Head of caudate nucleus (tissue), 42 donors: ENCODE measurements at regions not wholly inside any gene's neighbourhood (a gene's known extent, or its start where the extent isn't known, plus 50 kb on each side); places are given as distances from the start of the nearest gene placed in this dataset.

ENCODE experiments used
- DNase-seq, 42 donors: peaks; one replicate each; pipeline versions ENCODE4 v3.0.0 to v3.0.0-alpha.2; 2020 to 2021; ENCODE audit warnings: mixed read lengths in 7 of 42
- intact Hi-C: fragments of 100-400 bp; cut with DNase I; formaldehyde crosslinking; loops from one replicate; pipeline ENCODE4 v1.15.0; 2022

DNA sequence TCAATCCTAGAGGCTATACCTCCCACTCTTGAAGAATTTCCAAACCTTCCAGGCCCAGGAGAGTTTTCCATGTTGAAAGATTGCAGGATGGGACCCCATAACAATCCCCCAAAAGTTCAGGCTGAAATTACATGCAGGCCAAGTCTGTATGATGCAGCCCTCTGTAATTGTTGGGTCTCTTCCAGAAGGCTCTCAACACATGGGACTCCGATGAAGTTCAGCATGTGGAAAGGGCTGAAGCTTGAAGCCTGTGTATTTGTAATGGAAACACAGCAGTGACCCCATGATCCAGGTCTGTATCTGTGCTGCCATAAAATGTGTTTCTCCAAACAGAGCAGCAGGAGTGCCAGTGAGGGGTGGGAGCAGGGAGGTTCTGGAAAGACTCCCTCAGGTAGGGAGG lies 202.5 kb upstream of the LYPLAL1 start:
- intact Hi-C loops, result no loop called here
- no peak for DNase-seq

DNA sequence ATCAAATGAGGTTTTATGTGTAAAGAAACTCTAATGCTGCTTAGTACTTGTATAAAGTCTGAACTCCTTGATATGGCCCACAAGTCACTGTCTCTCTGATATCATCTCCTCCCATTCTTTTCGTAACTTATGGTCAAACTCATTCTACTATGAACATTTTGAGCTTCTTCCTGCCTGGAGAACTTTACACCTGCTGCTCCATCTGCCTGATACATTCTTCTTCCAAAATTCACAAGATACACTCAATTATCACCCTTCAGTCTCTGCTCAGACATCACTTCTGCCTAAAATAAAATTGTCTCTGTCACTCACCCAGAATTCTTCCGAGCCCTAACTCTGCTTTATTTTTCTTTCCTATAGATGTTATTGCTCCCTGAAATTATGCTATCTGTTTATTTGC lies 192.8 kb upstream of the LYPLAL1 start:
- no peak for DNase-seq
- intact Hi-C loops, result no loop called here

DNA sequence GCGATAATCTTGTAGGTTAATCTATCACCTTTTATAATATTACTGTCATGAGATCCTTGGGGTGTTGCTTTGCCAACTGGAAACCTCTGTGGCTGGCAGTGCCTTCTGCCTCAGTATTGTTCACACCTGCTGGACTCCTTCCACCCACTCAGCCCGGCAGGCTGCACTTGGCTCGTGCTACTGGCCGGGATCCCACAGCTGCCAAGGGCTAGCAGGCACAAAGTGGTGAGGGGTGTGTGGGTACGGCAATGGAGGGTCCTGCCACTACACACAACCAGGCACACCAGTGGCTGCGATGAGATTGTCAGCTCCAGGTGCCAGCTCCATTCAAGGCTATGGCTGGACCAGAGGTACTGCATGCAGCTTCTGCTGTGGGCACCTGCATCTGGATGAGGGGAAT lies 191.2 kb upstream of the LYPLAL1 start:
- DNase-seq, result no peak
- intact Hi-C loops, result no loop called here

DNA sequence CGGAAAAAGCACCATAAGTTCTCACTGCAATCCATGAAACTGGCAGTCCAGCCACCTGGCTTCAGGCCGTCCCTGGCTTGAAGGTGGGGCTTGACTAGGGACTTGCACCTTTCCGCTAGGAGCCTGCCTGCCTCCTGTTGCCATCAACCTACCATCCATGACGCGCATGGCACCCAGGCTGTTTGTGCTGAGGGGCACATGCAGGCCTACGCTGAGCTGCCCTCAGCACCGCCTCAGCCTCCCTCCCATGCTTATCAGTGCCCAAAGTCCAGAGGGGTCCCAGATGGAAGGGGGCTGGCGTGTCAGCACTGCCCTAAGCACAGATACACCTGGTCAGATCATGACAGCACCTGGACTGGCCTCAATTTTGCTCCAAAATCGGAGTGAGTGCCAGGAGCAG lies 190.2 kb upstream of the LYPLAL1 start:
- intact Hi-C loops, result no loop called here
- no peak for DNase-seq

DNA sequence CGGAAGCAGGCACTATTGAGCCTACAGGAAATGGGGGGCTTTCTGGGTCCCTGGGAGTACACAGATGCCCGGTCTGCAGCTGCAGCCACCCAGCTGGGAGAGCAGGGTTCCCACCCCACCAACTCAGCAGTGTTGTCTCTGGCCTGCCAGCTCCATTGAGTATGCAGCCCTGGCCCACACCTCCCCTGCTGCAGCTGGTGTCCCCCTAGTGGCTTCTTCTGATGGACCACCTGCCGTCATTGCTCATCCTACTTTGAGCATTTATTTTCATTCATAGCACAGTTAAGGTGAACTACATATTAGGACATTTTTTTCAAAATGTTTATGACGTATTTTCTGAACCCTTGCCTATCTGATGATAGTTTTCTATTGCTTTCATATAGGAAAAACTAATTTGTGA lies 189.8 kb upstream of the LYPLAL1 start:
- intact Hi-C loops, result no loop called here
- DNase-seq, result no peak

DNA sequence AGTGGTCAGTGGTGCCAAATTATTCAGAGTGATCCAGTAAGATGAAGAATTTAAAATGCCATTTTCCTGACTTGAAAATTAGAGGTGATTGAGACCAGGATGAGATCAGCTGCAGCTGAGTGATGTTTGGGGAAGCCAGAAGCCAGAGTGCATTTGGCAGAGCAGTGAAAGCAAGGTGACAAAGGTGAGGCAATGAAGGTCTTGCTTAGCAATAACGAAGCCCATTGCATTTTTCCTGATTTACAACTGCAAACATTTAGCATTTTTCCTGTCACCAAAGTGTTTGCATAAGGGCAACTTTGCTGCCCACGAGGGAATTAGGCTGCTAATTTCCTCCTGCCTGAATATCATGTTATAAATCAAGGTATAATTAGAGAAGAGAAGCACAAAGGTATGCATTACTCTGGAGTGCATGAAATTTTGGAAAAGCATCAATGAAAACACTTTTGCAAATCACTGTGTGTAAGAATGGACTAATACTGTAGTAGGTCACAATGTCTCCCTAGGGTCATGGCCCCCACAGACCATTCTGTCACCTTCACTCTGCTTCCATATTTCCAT lies 188.2 kb upstream of the LYPLAL1 start:
- intact Hi-C loops, result no loop called here

DNA sequence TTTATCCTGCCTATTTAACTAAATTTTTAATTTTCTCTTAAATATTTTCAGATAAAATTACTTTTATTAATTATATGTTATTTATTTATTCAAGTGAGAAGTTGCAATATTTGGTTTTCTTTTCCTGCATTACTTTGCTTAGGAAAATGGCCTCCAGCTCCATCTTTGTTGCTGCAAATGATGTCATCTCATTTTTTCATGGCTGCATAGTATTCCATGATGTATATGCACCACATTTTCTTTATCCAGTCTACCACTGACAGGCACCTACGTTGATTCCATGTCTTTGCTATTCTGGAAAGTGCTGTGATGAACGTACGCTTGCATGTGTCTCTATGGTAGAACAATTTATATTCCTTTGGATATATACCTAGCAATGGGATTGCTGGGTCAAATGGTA lies 186.9 kb upstream of the LYPLAL1 start:
- intact Hi-C loops, result no loop called here
- no peak for DNase-seq

More for the DNA sequence above, 188.2 kb upstream of the LYPLAL1 start:
- no peak for DNase-seq

DNA sequence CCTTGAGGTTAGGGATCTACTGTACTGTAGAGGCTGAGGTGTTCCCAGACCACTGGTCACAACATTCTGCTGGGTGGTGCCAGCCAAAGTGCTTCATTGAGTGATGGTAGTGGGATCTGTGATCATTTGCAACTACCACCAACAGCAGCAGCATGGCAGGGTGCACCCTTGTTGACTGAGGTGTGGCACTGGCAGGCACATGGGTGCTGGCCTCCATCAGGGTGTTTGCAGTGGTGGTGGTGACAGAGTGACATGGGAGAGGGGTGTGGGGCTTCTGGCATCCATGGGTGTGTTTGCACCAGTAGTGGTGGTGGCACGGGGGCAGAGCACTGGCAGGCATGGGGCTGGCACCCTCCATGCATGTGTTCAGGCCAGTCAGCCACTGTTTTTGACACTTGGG lies 183.7 kb upstream of the LYPLAL1 start:
- DNase-seq, result no peak
- intact Hi-C loops, result no loop called here

DNA sequence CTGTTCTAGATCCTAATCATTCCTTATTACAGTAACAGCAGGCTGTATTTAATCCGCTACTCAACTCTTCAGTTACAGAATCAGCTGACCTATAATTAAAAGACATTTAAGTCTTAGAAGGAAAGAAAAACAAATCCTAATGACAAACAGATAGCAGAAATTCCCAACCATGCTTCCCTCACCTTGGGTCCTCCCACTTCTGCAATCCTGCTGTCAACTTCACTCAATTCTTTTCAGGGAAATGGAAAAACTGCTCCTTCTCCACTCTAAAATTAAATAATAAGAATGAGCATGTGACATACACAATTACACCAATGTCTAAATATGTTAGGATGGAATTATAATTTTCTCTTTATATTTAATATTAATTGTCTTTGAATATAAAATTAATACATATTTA lies 182.6 kb upstream of the LYPLAL1 start:
- no peak for DNase-seq

DNA sequence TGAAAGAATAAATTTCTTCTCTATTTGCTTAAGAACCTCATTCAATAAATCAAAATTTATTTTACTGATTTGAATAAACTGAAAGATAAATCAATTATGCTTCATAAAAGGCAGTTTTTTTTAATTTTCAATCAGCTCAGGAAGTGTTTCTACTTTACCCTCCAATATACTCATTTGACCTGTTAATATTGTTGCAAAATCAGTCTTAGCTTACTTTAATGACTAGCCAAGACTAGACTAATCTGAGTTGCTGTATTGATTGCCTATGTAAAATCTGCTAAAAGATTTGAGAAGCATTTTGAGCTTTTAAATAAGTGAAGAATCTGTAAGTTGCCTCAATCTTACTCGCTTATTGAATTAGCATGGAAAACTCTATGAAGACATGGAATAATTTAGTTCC lies 179.1 kb upstream of the LYPLAL1 start:
- intact Hi-C loops, result no loop called here

More for the DNA sequence above, 182.6 kb upstream of the LYPLAL1 start:
- intact Hi-C loops, result no loop called here

DNA sequence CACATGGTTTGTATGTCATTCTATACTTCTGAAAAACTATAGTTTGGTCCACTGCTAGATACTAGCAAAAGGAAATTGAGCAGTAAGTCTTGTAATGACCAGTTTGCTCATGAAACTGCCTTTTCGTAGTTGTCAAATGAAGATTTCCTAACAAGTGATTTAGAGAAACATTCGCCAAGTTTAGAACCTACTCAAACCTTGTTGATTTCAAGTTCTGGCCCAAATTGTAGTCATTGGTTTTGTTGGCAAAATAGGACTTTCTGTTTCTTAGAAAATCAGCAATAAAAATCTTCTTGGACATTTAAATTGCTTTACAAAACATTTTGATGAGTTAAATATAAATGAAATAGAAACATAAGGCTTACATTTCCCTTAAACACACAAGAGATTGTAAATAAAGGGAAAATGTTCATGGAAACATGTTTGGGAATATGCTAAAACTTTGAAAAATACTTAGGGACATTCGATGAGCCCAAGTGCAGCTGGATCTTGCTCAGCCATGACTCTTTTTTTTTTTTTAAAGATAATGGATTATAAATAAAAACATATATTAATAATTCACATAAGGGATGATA lies 178.5 kb upstream of the LYPLAL1 start:
- no peak for DNase-seq
- intact Hi-C loops, result no loop called here

More for the DNA sequence above, 179.1 kb upstream of the LYPLAL1 start:
- no peak for DNase-seq

DNA sequence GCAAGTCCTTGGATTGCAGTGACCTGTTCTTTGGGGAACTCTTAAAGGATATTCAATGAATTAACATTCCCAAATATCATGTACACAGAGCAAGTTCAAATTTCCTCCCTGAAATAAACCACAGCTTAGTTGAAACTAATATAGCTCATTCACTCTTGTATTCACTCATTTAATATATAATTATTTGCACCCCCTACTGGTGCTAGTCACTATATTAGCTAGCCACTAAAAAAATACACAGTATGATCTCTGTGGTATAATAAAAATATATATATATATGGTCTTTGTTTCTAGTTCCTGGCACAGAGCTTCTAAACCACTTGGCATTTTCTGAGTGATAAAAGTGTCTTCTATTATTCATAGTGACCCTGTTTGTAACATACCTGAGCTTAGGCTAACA lies 177.3 kb upstream of the LYPLAL1 start:
- intact Hi-C loops, result no loop called here
- no peak for DNase-seq

DNA sequence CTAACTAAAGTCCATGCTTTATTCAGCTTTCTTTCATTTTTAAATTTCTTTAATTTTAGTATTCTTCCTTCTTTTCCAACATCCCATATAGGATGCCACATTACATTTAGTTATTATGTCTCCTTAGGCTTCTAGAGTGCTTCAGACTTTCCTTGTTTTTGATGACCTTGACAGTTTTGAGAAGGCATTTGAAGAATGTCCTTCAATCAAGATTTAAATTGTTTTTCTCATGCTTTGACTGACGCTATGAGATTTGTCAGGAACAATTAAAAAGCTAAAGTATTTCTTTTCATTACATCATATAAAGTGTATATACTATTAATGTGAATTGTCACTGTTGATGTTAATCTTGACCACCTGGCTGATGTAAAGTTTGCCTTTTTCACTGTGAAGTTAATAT lies 173.7 kb upstream of the LYPLAL1 start:
- intact Hi-C loops, result no loop called here
- DNase-seq, result no peak

DNA sequence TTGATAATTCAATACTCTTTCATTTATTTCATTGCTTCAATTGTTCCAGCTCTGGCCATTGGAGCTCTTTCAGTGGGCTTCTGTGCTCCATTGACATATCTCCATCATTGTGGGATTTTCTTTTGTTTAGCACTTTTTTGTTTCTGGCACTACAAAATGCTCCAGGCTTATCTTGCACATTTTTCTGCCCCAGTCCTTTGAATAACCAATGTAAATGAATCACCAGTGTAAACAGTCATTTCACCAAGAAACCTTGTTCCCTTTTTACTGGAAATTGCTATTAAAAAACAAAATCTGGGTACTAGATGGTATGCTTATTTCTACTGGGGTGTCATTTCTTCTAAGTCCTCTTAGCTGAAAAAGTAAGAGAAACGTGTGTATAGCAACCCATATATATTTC lies 173.0 kb upstream of the LYPLAL1 start:
- DNase-seq, result no peak
- intact Hi-C loops, result no loop called here

DNA sequence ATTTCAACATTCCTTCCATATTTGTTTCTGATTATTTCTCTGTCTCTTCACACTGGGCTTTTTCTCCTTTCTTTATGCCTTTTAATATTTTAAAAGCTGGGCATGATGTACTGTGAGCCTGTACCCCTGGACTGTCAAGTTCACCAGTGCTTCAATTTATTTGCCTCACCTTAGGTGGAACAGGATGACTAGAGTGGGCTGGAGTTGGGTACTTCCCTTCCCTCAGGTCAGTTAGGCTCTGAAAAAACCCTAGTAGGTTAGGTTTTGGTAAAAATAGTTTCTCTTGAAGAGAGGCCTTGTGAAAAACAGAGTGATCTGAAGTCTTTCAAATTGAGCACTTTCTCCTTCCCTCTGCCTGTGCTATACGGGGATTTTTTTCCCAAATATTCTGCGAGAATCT lies 163.0 kb upstream of the LYPLAL1 start:
- intact Hi-C loops, result no loop called here
- no peak for DNase-seq

DNA sequence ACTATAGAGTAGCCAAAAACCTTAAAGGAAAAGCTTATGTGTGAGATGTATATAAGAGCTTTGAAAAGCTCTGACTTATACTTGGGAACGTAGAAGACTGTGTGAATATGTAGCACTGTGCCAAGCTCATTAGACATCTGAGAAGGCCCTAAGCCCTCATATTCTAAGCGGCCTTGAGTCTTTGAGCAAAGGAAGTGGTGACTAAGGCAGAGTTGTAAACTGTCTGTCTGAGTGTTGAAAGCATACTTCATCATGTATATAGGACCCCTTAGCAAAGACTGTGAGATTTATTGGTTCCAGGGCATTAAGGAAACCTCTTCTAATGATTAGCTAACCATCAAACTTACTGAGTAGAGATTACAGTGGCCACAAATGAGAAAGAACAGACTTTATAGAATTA lies 153.3 kb upstream of the LYPLAL1 start:
- intact Hi-C loops, result no loop called here
- DNase-seq, result no peak

DNA sequence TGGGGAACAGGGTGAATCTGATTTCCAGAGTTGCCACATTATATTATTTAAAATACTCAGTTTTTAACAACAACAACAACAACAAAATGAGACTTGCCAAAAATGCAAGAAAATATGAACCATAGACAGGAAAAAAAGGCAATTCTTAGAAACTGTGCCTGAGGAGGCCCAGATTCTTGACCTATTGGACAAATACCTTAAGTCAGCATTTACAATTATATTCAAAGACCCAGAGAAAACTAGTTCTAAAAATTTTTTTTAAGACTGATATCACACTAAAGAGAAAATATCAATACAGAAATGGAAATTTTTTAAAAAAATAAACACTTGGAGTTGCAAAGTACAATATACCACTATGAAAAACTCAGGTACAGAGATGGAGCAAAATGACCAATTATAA lies 152.8 kb upstream of the LYPLAL1 start:
- no peak for DNase-seq
- intact Hi-C loops, result no loop called here

DNA sequence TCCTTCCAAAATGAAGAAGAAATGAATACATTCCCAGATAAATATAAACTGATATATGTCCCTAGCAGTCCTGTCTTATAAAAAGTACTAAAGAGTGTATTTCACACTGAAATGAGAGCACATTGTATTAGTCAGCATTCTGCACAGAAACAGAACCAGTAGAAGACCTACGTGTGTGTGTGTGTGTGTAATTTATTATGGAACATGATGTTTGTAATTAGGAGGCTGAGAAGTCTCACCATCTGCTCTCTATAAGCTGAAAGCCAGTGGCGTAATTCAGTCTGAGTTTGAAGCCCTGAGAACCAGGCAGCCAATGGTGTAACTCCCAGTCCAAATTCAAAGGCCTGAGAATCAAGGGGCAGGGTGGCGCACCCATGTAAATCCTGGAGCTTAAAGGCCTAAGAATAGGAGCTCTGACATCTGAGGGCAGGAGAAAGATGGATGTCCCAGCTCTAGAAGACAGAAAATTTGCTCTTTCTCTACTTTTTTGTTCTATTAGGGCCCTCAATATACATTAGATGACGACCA lies 146.5 kb upstream of the LYPLAL1 start:
- intact Hi-C loops, result no loop called here
- DNase-seq, result no peak

DNA sequence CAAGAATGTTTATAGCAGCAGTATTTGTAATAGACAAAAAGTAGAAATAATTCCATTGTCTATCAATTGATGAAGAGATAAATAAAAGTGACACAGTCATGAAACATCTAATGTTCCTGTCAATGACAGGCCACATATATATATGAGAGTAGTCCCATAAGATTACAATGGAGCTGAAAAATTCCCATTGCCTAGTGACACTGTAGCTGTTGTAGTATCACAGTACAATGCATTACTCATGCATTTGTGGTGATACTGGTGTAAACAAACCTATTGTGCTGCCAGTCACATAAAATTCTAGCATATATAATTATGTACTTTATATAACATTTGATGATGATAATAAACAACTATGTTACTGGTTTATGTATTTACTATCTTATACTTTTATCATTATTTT lies 141.9 kb upstream of the LYPLAL1 start:
- DNase-seq, result no peak
- intact Hi-C loops, result no loop called here

DNA sequence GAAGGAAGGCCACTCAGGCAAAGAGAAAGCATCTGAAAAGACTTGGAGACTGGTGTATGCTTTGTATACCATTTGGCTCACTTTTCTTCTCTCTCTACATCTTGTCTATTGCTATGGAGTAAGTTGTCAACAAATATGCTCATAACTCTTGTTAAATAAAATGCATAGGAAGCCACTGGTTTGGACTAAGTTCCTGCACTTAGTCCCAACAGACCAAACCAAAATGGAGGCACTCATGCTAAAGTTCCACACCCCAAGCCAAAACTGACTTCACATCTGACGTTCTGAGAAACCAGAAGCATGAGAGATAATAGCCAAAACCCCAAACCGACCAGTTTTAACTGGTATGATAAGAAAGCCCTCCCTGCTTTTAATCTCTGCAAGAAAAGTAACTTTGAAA lies 135.3 kb upstream of the LYPLAL1 start:
- intact Hi-C loops, result no loop called here
- no peak for DNase-seq

DNA sequence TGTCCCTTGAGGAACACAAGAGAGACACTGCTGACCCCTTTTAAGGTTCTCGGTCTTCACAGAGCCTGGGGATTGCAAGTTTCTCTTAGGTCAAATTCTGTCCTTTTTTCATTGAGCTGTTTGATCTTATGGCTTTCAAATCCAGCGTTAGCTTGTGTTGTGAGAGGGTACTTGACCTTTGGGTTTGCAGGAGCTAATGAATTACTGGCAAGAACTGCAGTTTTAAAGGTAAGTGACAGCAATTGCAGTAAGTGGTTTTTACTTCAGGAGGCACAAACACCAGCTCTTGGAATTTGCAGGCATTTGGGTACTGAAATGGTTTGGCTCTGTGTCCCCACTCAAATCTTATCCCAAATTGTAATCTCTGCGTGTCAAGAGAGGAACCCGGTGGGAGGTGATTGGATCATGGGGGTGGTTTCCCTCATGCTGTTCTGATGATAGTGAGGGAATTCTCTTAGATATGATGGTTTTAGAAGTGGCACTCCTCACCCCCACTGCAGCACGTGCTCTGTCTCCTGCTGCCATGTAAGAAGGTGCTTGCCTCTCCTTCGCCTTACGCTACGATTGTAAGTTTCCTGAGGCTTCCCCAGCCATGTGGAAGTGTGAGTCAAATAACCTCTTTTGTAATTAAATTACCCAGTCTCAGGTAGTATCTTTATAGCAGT lies 134.5 kb upstream of the LYPLAL1 start:
- intact Hi-C loops, result no loop called here
- DNase-seq, result no peak
